IPS DF 6.9 (cell line): ENCODE measurements at regions not wholly inside any gene's neighbourhood (a gene's known extent, or its start where the extent isn't known, plus 50 kb on each side); places are given as distances from the start of the nearest gene placed in this dataset.
"Not testable (repeated sequence)": the region's sequence is repeated elsewhere in the genome, so short reads cannot be mapped to it uniquely, and the experiment has no call there.

Experiments used
- DNase-seq: peaks from one replicate; pipeline ENCODE4 v3.0.0-alpha.2; 2013; ENCODE audit warnings: low read depth, low spot score
- H3K27ac ChIP-seq: one replicate; pipeline ENCODE4 v1.5.1; 2013; ENCODE audit warnings: low read length, control low read depth
- H3K27me3 ChIP-seq: 2 replicates; pipeline ENCODE4 v1.6.1; 2013; ENCODE audit warnings: mild to moderate bottlenecking, low read length; ENCODE audit not compliant: control insufficient read depth, insufficient read depth
- H3K36me3 ChIP-seq: 2 replicates; pipeline ENCODE4 v1.6.1; 2013; ENCODE audit warnings: low read length; ENCODE audit not compliant: control insufficient read depth, insufficient read depth
- H3K4me1 ChIP-seq: 2 replicates; pipeline ENCODE4 v1.6.1; 2013; ENCODE audit warnings: low read length; ENCODE audit not compliant: control insufficient read depth, insufficient read depth
- H3K4me3 ChIP-seq: 2 replicates; pipeline ENCODE4 v1.5.1; 2013; ENCODE audit warnings: mild to moderate bottlenecking, low read length
- H3K9me3 ChIP-seq: 2 replicates; pipeline ENCODE4 v1.6.1; 2013; ENCODE audit warnings: low read length, inconsistent platforms; ENCODE audit not compliant: control insufficient read depth, insufficient read depth
- WGBS: extraction: QIAGEN DNeasy Blood & Tissue Kit; methylation state at CpG from one replicate; pipeline ENCODE4 v1.1.7; 2013; ENCODE audit warnings: mixed read lengths, missing lambda C conversion rate; ENCODE audit not compliant: insufficient read length, insufficient coverage; 5-methylcytosine and 5-hydroxymethylcytosine counted together

- Histone ChIP-seq H3K27ac (no peak overlapping the region), H3K36me3 (no peaks in the 10 kb centered on the region), H3K4me1 (peaks cover 1% of the 10 kb centered on the region; the same call in 1 of the 2 replicates), H3K9me3 (no peaks in the 10 kb centered on the region), H3K4me3 (no peak overlapping the region), H3K27me3 (no peaks in the 10 kb centered on the region)
- no peak for DNase-seq
- WGBS = no CpG with 5 or more reads among the region's 3 CpGs
These were observed 110.2 kb upstream of the APP start for GRCh38 chr21:26280775-26281174.

- Histone ChIP-seq H3K4me1 (peaks cover 1% of the 10 kb centered on the region; the same call in 1 of the 2 replicates), H3K27ac (no peak overlapping the region), H3K4me3 (no peak overlapping the region), H3K27me3 (no peaks in the 10 kb centered on the region), H3K36me3 (no peaks in the 10 kb centered on the region), H3K9me3 (no peaks in the 10 kb centered on the region)
- no peak for DNase-seq
- WGBS = no CpG with 5 or more reads among the region's 5 CpGs
These were observed 109.6 kb upstream of the APP start for GRCh38 chr21:26280148-26280547.

- DNase-seq = no peak
- Histone ChIP-seq H3K4me1 (0 out of 2 replicates have a peak, but pooled peaks cover under 1% of the 10 kb centered on the region), H3K27ac (no peak overlapping the region), H3K4me3 (no peak overlapping the region), H3K9me3 (no peaks in the 10 kb centered on the region), H3K36me3 (no peaks in the 10 kb centered on the region), H3K27me3 (no peaks in the 10 kb centered on the region)
- no CpG with 5 or more reads among the region's 1 CpG for WGBS
These were observed 105.2 kb upstream of the APP start for GRCh38 chr21:26275801-26276200.

GRCh38 chr21:26273686-26274313, 103.2 kb upstream of the APP start:
- Histone ChIP-seq H3K4me3 (no peak overlapping the region), H3K4me1 (no peaks in the 10 kb centered on the region), H3K9me3 (no peaks in the 10 kb centered on the region), H3K36me3 (no peaks in the 10 kb centered on the region), H3K27ac (no peak overlapping the region), H3K27me3 (no peaks in the 10 kb centered on the region)
- DNase-seq = no peak

GRCh38 chr21:26267389-26267788, 96.8 kb upstream of the APP start:
- Histone ChIP-seq H3K36me3 (no peaks in the 10 kb centered on the region), H3K27ac (no peak overlapping the region), H3K4me1 (no peaks in the 10 kb centered on the region), H3K4me3 (no peak overlapping the region), H3K9me3 (no peaks in the 10 kb centered on the region), H3K27me3 (no peaks in the 10 kb centered on the region)
- DNase-seq = no peak
- WGBS = no CpG with 5 or more reads among the region's 4 CpGs

GRCh38 chr21:26246073-26246472, 75.5 kb upstream of the APP start:
- Histone ChIP-seq H3K9me3 (no peaks in the 10 kb centered on the region), H3K4me1 (no peaks in the 10 kb centered on the region; the same call in 1 of the 2 replicates), H3K4me3 (no peak overlapping the region), H3K36me3 (no peaks in the 10 kb centered on the region), H3K27me3 (no peaks in the 10 kb centered on the region), H3K27ac (no peak overlapping the region)
- no peak for DNase-seq
- WGBS = no CpG with 5 or more reads among the region's 1 CpG

GRCh38 chr21:26245428-26245827, 74.9 kb upstream of the APP start:
- Histone ChIP-seq H3K9me3 (no peaks in the 10 kb centered on the region), H3K27ac (no peak overlapping the region), H3K4me1 (no peaks in the 10 kb centered on the region; the same call in 1 of the 2 replicates), H3K36me3 (no peaks in the 10 kb centered on the region), H3K4me3 (no peak overlapping the region), H3K27me3 (no peaks in the 10 kb centered on the region)
- whole genome bisulfite sequencing = no CpG with 5 or more reads among the region's 2 CpGs
- DNase-seq = no peak

GRCh38 chr21:26238646-26239045, 68.1 kb upstream of the APP start:
- Histone ChIP-seq H3K36me3 (no peaks in the 10 kb centered on the region), H3K9me3 (no peaks in the 10 kb centered on the region), H3K27ac (no peak overlapping the region), H3K27me3 (no peaks in the 10 kb centered on the region), H3K4me3 (no peak overlapping the region), H3K4me1 (no peaks in the 10 kb centered on the region)
- no CpG with 5 or more reads among the region's 3 CpGs for WGBS
- DNase-seq = no peak

GRCh38 chr21:26236281-26236680, 65.7 kb upstream of the APP start:
- Histone ChIP-seq H3K27me3 (no peaks in the 10 kb centered on the region), H3K4me1 (no peaks in the 10 kb centered on the region), H3K36me3 (no peaks in the 10 kb centered on the region), H3K4me3 (no peak overlapping the region), H3K9me3 (no peaks in the 10 kb centered on the region), H3K27ac (no peak overlapping the region)
- no peak for DNase-seq
- WGBS = no CpG with 5 or more reads among the region's 4 CpGs

- not testable (repeated sequence) for H3K9me3 ChIP-seq, H3K27me3 ChIP-seq, H3K4me1 ChIP-seq, H3K27ac ChIP-seq, DNase-seq, H3K36me3 ChIP-seq, H3K4me3 ChIP-seq
- no CpG with 5 or more reads among the region's 1 CpG for WGBS
These were observed 62.7 kb upstream of the APP start for GRCh38 chr21:26233297-26233696.

GRCh38 chr21:26232491-26232890, 61.9 kb upstream of the APP start:
- not testable (repeated sequence) for H3K4me1 ChIP-seq, H3K9me3 ChIP-seq, H3K27me3 ChIP-seq, H3K4me3 ChIP-seq, H3K36me3 ChIP-seq, DNase-seq, H3K27ac ChIP-seq
- WGBS = no CpG with 5 or more reads among the region's 8 CpGs
